Activated CD8-positive, alpha-beta memory T cell treated with anti-CD3 and anti-CD28 coated beads, Interleukin-2, amount 50 U/mL, for 1 hour (primary cell): ENCODE measurements at regions not wholly inside any gene's neighbourhood (a gene's known extent, or its start where the extent isn't known, plus 50 kb on each side); places are given as distances from the start of the nearest gene placed in this dataset.

ENCODE experiments used
- DNase-seq: peaks from one replicate; pipeline ENCODE4 v3.0.0-alpha.2; 2020; ENCODE audit errors: extremely low read depth

DNA sequence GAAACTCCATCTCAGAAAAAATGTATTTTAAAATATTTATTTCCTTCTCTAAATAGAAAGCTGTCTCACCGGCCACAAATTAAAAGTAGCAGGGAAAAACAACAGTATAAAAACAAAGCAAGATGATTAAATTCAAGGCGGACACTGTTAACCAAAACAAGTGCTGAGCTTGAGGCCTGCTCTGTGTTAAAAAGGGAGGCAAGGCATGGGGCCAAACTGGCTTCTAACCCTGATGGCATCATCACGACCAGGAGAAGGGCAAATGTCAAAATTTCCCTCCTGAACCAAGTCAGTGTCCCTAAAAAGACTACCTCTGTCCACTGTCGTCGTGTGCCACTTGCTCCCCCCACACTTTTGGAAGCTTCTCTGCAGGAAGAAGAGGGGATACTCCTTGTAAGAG is 116.1 kb downstream of the MSX2 start:
- DNase-seq: no peak

DNA sequence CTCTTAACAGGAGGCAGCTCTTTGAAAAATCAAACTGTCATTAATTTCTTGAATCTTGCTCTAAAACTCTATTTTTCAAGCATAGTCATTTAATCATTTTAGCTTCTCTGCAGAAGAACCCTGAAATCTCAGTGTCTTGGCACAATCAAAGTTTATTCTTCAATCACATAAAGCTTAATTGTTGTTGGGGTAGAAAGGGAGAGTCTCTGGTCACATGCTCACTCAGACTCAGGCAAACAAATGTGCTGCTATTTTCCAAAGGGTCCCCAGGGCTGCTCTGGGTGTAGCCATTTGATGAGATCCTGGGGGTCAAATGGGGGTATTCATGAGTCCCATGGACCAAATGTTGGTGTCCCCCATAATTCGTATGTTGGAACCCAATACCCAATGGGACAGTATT is 114.8 kb downstream of the MSX2 start:
- no peak for DNase-seq

DNA sequence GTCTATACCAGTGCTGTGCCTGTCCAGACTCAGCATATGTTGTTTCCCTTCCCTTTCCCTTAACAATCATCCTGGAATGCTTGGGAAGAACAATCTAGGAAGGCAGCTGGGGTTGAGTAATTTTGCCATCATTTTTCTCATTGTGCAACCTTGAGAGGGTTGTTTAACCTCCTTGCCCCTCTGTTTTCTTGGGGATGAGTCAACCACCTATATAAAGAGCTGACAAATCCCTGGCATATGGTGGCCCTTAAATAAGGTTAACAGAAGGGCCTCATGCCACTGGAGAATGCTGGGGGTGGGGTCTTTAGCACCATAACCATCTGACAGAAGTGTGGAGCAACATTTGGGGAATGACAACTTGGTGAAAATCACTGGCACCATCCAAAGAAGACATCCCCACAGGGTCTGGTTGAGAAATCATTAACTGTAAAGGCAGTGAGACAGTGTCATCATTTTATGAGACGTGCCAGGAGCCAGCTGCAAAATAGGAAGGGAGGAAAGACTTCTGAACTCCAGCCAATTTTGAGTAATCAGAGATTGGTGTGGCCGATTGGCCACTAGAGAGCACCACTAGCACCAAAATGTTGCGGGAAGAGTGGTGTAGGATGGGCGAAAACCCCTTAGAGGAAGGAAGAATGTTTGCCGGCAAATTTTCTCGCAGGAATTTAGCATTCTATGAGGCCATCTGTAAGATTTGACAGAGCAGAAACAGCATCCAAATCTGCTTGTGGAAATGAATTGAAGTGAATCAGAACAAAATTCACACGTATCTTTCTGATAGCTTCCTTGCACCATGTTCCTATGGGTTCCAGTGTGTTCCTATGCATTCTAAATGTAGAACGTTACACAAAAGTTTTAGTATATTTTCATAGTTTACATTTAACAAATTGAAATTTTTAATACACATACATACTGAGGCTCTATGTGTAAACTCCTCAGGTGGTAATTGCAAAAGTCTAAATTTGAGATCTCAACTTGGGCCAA is 113.8 kb downstream of the MSX2 start:
- no peak for DNase-seq

GRCh38 chr5:174834081-174834480 is 109.7 kb downstream of the MSX2 start:
- DNase-seq: no peak

DNA sequence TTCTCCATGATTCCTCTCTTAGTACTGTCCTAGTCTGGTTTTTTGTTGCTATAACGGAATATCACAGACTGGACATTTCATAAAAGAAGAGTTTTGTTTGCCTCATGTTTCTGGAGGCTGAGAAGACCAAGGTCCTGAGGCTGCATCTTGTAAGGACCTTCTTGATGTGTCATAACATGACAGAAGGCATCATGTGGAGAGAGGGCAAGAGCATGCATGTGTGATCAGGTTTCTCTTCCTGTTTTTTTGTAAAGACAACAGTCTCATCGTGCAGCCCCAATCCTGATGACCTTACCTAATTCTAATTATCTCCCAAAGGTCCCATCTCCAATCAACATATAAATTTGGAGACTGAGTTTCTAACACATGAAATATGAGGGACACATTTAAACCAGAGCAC is 108.4 kb downstream of the MSX2 start:
- no peak for DNase-seq

GRCh38 chr5:174832025-174832424 is 107.6 kb downstream of the MSX2 start:
- no peak for DNase-seq

DNA sequence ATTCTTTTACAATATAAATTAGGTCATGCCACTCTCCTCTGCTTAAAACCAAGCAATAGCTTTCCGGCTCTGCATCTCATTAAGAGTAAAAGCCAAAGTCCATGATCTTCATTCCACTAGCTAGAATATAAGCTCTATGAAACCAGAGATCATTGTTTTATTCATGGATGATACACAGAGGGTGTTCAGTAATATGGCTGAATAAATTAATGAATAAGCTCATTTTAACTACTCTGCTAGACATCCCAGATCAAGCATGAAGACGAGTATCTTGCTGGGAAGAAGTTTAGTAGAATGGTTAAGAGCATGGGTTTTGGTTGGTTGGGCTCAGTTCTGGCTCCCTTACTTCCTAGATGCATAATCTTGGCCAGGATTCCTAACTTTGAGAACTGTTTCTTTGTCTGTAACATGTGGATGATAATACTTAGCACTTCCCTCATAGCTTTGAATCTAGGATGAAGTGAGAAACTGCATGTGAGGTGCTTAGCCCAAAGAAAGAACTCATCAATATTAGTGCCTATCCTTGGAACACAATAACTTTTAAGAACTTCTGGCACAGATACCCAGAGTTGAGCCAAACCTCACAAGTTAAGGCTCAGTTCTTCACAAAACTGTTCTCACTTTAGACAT is 106.8 kb downstream of the MSX2 start:
- DNase-seq: no peak

GRCh38 chr5:174829511-174829864 is 105.1 kb downstream of the MSX2 start:
- DNase-seq: no peak

DNA sequence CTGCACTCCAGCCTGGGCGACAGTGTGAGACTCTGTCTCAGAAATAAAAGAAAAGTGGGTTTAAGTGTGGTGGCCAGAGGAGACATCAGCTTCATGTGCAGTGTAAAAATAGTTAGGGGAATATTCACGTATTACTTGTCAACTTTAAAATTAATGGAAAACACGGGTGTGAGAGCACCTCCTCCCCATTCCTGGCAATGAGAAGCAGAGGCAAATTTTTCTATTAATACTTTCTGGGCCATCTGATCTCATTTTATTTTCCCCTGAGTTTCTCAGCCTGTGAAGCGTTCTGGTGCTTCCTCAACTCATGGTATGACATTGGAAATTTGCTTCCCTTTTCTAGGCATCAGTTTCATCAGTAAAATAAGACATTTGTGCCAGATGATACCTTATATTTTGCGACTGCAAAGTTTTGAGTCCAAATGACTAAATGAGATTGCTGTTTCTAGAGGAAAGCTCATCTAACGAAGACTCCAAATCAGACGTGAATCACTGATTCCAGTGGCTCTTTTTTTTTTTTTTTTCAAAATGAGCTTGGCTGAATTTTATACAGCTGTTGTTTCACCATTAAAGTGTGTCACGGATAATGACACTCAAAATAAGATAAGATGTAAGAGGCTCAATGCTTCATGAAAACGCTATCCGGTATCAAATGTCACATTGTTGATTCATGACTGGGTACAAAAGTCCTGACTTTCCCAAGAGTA is 104.6 kb downstream of the MSX2 start:
- DNase-seq: no peak

DNA sequence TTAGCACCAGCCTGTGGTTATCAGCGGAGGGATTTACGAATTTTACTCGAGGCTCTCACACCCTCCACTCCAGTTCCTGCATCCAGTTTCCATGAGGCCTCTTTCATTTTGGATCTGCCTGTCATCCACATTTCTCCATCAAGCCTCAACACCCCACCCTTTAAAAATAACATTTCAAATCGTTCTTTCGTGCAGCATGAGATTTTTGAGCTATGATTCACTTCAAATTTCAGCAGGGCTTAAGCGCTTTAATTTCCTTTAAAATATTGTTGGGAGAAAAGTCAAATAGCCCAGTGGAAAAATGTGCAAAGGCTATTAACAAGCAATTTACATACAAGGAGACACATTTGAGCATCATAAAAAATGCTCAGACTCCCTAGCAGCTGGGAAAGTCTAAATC is 103.2 kb downstream of the MSX2 start:
- DNase-seq: no peak

GRCh38 chr5:174825587-174825986 is 101.2 kb downstream of the MSX2 start:
- DNase-seq: no peak

DNA sequence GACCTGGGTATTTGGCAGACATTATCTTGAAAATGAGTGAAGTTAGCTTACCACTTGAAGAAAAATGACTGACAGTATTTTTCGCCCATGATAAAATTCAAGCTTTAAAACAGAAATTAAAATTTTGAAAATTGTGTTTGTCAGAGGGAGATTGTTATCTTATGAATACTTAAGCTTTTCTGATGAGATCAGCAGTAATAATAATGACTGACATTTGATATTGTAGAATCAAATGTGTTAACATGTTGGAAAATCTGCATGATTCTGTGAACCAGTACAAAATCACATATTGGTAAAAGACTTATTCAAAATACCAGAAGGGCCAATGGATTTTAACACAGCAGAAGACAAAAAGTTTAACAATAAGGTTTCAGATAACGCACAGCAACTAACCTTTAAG is 94.0 kb downstream of the MSX2 start:
- no peak for DNase-seq

DNA sequence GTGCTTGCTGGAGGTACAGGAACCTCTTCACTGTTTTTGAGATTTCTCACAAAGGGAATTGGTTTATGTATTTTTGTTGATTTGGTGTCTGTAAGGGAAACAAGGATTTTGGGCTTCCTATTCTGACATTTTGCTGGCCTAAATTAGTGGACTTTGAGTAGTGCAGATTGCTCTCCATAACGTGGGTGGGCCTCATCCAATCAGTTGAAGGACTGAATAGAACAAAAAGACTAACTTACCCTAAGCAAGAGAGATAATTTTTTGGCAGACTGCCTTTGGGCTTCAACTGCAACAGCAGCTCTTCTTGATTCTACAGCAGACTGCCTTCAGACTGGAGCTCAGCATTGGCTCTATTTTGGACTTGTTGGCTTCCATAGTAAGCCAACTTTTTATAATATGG is 93.2 kb downstream of the MSX2 start:
- DNase-seq: no peak

DNA sequence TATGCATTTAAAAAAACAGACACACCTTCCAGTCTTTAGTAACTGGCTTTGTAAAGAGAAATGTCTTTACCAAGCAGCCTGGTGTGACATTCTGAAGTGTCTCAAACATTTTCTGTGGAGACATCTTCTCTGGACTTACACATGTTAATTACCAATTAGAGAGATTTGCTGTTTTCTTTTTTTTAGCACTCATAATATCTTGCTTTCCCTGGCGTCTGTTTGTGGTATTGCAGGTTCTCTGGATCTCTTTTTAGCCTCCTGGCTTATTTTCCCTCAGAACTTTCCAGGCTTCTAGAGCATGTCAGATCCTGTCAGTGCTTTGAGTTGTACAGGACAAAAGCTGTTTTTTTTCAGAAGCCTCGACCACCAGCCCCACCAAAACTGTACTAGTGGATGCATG is 92.5 kb downstream of the MSX2 start:
- DNase-seq: no peak

DNA sequence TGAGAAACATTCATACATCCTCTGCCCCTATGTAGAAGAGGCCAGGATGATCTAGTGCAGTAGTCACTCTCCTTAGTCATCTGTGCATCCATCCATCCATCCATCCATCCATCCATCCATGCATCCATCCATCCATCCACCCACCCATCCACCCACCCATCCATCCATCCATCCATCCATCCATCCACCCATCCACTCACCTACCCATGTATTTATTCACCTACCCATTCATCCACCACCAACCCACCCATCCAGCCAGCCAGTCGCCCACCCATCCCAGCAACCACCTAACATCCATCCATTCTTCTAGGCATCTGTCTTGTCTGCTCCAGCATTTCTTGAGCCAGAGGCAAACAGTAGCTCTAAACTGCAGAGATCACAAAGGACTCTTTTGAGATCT is 87.1 kb downstream of the MSX2 start:
- DNase-seq: no peak

DNA sequence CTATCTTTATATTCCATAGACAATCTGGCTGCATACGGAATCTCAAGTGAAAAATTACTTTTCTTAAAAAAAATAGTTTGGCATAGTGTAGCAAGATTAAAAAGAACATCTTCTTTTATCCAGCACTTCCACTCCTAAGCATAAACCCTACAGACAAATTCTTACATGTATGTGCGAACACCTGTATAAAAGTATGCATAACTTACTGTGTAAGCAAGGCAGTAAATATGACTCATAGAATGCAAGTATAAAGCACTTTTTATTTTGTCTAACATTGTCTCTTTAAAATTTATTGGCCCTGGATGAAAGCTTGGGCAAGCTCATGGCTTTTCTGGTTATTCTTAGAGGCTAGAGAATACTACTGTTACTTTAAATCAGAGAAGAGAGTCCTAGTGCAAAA is 86.4 kb downstream of the MSX2 start:
- DNase-seq: no peak

- DNase-seq: no peak
These were observed 83.1 kb downstream of the MSX2 start for GRCh38 chr5:174807471-174807870.

DNA sequence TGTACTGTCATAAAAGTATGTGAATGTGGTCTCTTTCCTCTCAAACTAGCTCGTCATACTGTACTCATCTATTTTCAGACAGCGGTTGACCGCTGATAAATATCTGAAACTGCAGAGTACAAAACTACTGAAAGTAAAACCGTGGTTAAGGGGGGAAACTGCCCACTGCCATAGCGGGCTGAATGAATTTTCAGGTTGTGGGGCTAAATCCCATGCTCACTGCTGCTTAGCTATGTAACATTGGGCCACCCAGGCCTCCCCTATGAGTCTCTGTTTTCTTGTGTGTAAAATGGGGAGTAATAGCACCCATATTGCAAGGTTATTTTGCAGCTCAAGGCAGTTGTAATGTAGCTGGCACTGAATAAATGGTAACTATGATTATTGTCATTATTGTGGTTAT is 82.3 kb downstream of the MSX2 start:
- DNase-seq: no peak

GRCh38 chr5:174801798-174802197 is 77.4 kb downstream of the MSX2 start:
- no peak for DNase-seq

- no peak for DNase-seq
These were observed 76.1 kb downstream of the MSX2 start for GRCh38 chr5:174800435-174800834.

DNA sequence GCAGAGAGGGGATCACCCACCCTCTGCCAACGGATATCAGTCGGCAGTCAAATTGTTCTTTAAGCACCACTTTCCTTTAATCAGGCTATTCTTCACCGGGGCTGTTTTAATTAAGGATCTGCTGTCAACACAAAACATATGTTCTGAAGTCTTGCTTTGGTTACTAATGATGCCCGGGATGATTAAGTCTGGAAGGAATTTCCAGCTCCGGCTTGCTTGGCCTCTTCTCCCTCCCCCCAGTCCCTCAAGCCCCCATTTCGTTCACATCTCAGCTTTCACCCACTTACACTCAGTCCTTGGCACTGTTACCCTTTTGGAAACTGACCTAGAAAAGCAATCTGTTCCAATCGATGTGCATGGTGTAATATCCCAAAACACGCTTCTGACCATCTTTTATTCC is 74.7 kb downstream of the MSX2 start:
- no peak for DNase-seq

GRCh38 chr5:174798551-174798951 is 74.2 kb downstream of the MSX2 start:
- no peak for DNase-seq

DNA sequence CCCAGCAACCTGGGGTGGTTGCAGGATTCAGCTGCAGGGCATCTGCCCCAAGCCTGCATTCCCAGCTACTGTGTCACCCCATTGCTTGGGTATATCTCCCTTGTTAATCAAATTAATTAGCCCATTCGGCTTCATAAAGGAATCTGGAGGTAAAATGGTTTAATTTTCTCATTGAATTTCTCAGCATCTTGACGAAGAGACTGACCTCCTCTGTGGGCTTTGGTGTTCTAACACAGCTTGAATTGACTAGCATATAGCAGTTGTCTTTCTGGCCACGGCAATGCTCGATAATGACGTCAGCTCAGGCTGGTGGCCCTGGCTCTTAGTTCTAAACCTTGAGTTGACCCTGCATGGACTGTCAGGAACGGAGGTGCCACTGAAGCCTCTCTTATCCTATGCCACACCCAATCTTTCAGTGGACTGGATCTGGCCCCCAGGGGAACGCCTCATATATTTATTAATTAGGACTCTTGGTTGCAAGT is 72.4 kb downstream of the MSX2 start:
- DNase-seq: no peak
